ENCODE measurements at regions not wholly inside any gene's neighbourhood (a gene's known extent, or its start where the extent isn't known, plus 50 kb on each side); places are given as distances from the start of the nearest gene placed in this dataset.

DNA sequence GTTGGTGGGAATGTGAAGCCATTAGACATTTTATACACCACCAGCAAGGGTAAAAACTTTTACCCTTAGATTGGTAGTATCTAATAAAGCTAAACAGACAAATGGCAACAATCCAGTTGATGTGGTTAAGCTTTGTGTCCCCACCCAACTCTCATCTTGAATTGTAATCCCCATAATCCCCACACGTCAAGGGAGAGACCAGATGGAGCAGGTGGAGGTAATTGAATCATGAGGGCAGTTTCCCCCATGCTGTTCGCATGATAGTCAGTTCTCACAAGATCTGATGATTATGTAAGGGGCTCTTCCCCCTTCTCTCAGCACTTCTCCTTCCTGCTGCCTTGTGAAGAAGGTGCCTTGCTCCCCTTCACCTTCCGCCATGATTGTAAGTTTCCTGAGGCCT, 602.3 kb downstream of the NUF2 start:
- TF ChIP-seq, protein P1, sequence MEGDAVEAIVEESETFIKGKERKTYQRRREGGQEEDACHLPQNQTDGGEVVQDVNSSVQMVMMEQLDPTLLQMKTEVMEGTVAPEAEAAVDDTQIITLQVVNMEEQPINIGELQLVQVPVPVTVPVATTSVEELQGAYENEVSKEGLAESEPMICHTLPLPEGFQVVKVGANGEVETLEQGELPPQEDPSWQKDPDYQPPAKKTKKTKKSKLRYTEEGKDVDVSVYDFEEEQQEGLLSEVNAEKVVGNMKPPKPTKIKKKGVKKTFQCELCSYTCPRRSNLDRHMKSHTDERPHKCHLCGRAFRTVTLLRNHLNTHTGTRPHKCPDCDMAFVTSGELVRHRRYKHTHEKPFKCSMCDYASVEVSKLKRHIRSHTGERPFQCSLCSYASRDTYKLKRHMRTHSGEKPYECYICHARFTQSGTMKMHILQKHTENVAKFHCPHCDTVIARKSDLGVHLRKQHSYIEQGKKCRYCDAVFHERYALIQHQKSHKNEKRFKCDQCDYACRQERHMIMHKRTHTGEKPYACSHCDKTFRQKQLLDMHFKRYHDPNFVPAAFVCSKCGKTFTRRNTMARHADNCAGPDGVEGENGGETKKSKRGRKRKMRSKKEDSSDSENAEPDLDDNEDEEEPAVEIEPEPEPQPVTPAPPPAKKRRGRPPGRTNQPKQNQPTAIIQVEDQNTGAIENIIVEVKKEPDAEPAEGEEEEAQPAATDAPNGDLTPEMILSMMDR (IDR thresholded peaks at IDR 0.05 in 4 of 5, conservative IDR thresholded peaks at IDR 0.05 in 1 of 5) = no peak
- no peak for TF ChIP-seq POLR2A (IDR thresholded peaks at IDR 0.05)

Measured in gastrocnemius medialis (tissue), 4 donors.